Left hindlimb (tissue), 1 donor: ENCODE measurements at regions not wholly inside any gene's neighbourhood (a gene's known extent, or its start where the extent isn't known, plus 50 kb on each side); places are given as distances from the start of the nearest gene placed in this dataset.

Experiments used
- DNase-seq: peaks from one replicate; pipeline ENCODE4 v3.0.0-alpha.2; 2018

GRCh38 chr11:76298255-76298654 lies 82.7 kb downstream of the THAP12 start:
- DNase-seq: no peak

GRCh38 chr11:76296731-76297542 lies 84.0 kb downstream of the THAP12 start:
- no peak for DNase-seq

- no peak for DNase-seq
Observed at GRCh38 chr11:76293189-76293631, 86.9 kb upstream of the WNT11 start.

GRCh38 chr11:76292583-76293188 lies 86.4 kb upstream of the WNT11 start:
- no peak for DNase-seq

- DNase-seq: no peak
Observed at GRCh38 chr11:76291576-76292526, 85.5 kb upstream of the WNT11 start.

- DNase-seq: no peak
Observed at GRCh38 chr11:76288166-76288980, 82.1 kb upstream of the WNT11 start.

GRCh38 chr11:76287227-76287626 lies 80.9 kb upstream of the WNT11 start:
- no peak for DNase-seq

- no peak for DNase-seq
Observed at GRCh38 chr11:76285397-76286104, 79.2 kb upstream of the WNT11 start.

GRCh38 chr11:76284161-76284560 lies 77.9 kb upstream of the WNT11 start:
- no peak for DNase-seq

- no peak for DNase-seq
Observed at GRCh38 chr11:76282811-76283595, 76.7 kb upstream of the WNT11 start.

GRCh38 chr11:76282172-76282571 lies 75.9 kb upstream of the WNT11 start:
- no peak for DNase-seq

- DNase-seq: no peak
Observed at GRCh38 chr11:76281558-76281906, 75.2 kb upstream of the WNT11 start.

- DNase-seq: no peak
Observed at GRCh38 chr11:76280882-76281557, 74.7 kb upstream of the WNT11 start.

- no peak for DNase-seq
Observed at GRCh38 chr11:76280151-76280881, 74.0 kb upstream of the WNT11 start.

- no peak for DNase-seq
Observed at GRCh38 chr11:76279646-76280045, 73.3 kb upstream of the WNT11 start.

GRCh38 chr11:76279038-76279437 lies 72.7 kb upstream of the WNT11 start:
- no peak for DNase-seq

GRCh38 chr11:76278526-76278925 lies 72.2 kb upstream of the WNT11 start:
- DNase-seq: no peak

- no peak for DNase-seq
Observed at GRCh38 chr11:76277298-76278175, 71.2 kb upstream of the WNT11 start.

- DNase-seq: no peak
Observed at GRCh38 chr11:76276781-76277155, 70.5 kb upstream of the WNT11 start.
